A673 (cell line): ENCODE measurements at regions not wholly inside any gene's neighbourhood (a gene's known extent, or its start where the extent isn't known, plus 50 kb on each side); places are given as distances from the start of the nearest gene placed in this dataset.

ENCODE experiments used
- BruUV-seq: library from RNA; stranded (reverse); fragments of 400-500 nt; replicated peaks from 2 replicates; lab custom pipeline; 2021; lab: Mats Ljungman, UMichigan
- CTCF ChIA-PET: fragments of 300-600 bp; sonication (Branson Sonifier 250); formaldehyde crosslinking; loops from one replicate; lab custom pipeline; 2022; ENCODE audit warnings: antibody characterized with exemption; lab: Charles Lee
- POLR2A ChIA-PET: fragments of 300-600 bp; sonication (Branson Sonifier 250); formaldehyde crosslinking; loops from one replicate; lab custom pipeline; 2022; ENCODE audit warnings: antibody characterized with exemption; ENCODE audit not compliant: low non-redundant PET; lab: Charles Lee
- DNase-seq: peaks from one replicate; pipeline ENCODE4 v3.0.0-alpha.2; 2015; ENCODE audit warnings: low spot score
- H3K27ac ChIP-seq: fragments of 200-600 bp; sonication (generic); 2 replicates; pipeline ENCODE4 v1.5.1; 2016; ENCODE audit warnings: mixed run types, low read depth, mild to moderate bottlenecking, mixed read lengths, antibody characterized with exemption, low read length; ENCODE audit not compliant: poor library complexity, severe bottlenecking
- H3K27me3 ChIP-seq: fragments of 200-600 bp; sonication (generic); replicated peaks from 2 replicates; pipeline ENCODE4 v1.6.1; 2017; ENCODE audit warnings: mixed run types, low read depth, mild to moderate bottlenecking, mixed read lengths, antibody characterized with exemption, low read length; ENCODE audit not compliant: insufficient read depth, poor library complexity
- H3K36me3 ChIP-seq: fragments of 200-600 bp; sonication (generic); 2 replicates; pipeline ENCODE4 v1.6.1; 2016; ENCODE audit warnings: mixed run types, mild to moderate bottlenecking, mixed read lengths, antibody characterized with exemption, low read length; ENCODE audit not compliant: insufficient read depth, poor library complexity, severe bottlenecking
- H3K4me1 ChIP-seq: fragments of 200-600 bp; sonication (generic); 2 replicates; pipeline ENCODE4 v1.6.1; 2017; ENCODE audit warnings: mixed run types, mild to moderate bottlenecking, mixed read lengths, antibody characterized with exemption, low read length; ENCODE audit not compliant: insufficient read depth, poor library complexity, severe bottlenecking
- H3K4me3 ChIP-seq: fragments of 200-600 bp; sonication (generic); 2 replicates; pipeline ENCODE4 v1.5.1; 2016; ENCODE audit warnings: low read depth, mixed run types, mild to moderate bottlenecking, mixed read lengths, low read length; ENCODE audit not compliant: poor library complexity, severe bottlenecking
- H3K9me3 ChIP-seq: fragments of 200-600 bp; sonication (generic); 2 replicates; pipeline ENCODE4 v1.6.1; 2016; ENCODE audit warnings: mixed run types, low read depth, mild to moderate bottlenecking, mixed read lengths, antibody characterized with exemption, low read length; ENCODE audit not compliant: poor library complexity, severe bottlenecking
- EZH2 ChIP-seq: fragments of 200-600 bp; sonication (generic); IDR thresholded peaks from 2 replicates; pipeline ENCODE4 v1.6.1; 2017; ENCODE audit warnings: borderline replicate concordance, low read depth, mild to moderate bottlenecking, mixed read lengths, antibody characterized with exemption, low read length; ENCODE audit not compliant: poor library complexity, severe bottlenecking
- intact Hi-C: fragments of 100-400 bp; cut with micrococcal nuclease; formaldehyde crosslinking; loops from one replicate; pipeline ENCODE4 v1.10.0; 2022; ENCODE audit not compliant: unreplicated experiment
- TF ChIP-seq, protein P1 (sequence below): fragments of 300-800, 200-600 bp; sonication (generic); conservative IDR thresholded peaks from 2 replicates; pipeline ENCODE4 v1.5.1; 2017; ENCODE audit warnings: low read depth, mild to moderate bottlenecking, antibody characterized with exemption, low read length, moderate library complexity, mixed read lengths

DNA sequence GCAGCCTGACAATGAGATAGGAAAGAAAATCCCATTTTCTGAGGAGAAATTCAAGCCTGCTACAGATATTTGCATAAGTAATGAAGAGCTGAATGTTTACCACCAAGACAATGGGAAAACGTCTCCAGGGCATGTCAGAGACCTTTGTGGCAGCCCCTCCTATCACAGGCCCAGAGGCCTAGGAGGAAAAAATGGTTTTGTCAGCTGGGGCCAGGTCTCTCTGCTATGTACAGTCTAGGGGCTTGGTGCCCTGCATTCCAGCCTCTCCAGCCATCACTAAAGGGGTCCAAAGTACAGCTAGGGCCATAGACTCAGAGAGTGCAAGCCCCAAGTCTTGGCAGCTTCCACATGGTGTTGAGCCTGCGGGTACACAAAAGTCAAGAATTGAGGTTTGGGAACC, 361.6 kb upstream of the ANXA10 start:
- no TSS peak for BruUV-seq
- Histone ChIP-seq H3K9me3 (no peaks in the 10 kb centered on the region), H3K4me3 (no peak overlapping the region), H3K36me3 (no peaks in the 10 kb centered on the region), H3K27me3 (no peaks in the 10 kb centered on the region), H3K4me1 (no peaks in the 10 kb centered on the region), H3K27ac (no peak overlapping the region)
- ChIA-PET CTCF (no interaction called here), POLR2A (no interaction called here)
- no peak for TF ChIP-seq EZH2
- TF ChIP-seq, protein P1, sequence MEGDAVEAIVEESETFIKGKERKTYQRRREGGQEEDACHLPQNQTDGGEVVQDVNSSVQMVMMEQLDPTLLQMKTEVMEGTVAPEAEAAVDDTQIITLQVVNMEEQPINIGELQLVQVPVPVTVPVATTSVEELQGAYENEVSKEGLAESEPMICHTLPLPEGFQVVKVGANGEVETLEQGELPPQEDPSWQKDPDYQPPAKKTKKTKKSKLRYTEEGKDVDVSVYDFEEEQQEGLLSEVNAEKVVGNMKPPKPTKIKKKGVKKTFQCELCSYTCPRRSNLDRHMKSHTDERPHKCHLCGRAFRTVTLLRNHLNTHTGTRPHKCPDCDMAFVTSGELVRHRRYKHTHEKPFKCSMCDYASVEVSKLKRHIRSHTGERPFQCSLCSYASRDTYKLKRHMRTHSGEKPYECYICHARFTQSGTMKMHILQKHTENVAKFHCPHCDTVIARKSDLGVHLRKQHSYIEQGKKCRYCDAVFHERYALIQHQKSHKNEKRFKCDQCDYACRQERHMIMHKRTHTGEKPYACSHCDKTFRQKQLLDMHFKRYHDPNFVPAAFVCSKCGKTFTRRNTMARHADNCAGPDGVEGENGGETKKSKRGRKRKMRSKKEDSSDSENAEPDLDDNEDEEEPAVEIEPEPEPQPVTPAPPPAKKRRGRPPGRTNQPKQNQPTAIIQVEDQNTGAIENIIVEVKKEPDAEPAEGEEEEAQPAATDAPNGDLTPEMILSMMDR, result no peak
- intact Hi-C loops, result no loop called here
- DNase-seq, result no peak

DNA sequence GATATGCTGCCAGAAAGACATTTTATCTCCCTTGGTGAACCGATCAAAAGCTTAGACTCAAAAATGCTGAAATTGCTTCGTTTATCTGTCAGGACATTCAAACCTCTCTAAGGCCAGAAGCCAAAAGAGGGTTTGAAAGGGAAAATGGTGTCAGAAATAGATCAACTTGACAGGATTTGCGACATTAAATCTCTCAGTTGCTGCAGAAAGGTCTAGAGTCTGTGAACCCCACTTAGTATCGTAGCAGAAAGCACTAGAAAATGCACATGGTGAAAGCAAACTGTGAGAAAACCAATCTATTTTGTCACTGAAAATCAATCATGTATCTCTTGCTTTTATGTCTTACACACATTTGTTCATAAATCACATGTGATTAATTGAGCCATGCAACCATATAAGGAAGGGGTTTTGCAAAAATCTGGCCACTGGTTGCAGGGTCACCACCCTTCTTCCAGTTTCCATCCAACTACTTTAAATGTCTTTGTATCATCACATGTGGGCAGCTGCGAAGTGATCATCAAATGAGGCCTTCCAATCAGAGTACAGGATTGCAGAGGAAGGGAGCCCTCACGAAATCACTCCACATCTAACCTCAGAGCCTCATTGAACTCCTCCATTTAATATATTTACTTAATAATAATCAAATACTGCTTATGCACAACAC, 347.2 kb upstream of the ANXA10 start:
- TF ChIP-seq, protein P1, result no peak
- no peak for TF ChIP-seq EZH2
- no peak for DNase-seq
- Histone ChIP-seq H3K27ac (no peak overlapping the region), H3K27me3 (no peaks in the 10 kb centered on the region), H3K36me3 (no peaks in the 10 kb centered on the region), H3K9me3 (no peaks in the 10 kb centered on the region), H3K4me3 (no peak overlapping the region), H3K4me1 (no peaks in the 10 kb centered on the region)
- ChIA-PET POLR2A (no interaction called here), CTCF (no interaction called here)
- intact Hi-C loops, result no loop called here
- no TSS peak for BruUV-seq

DNA sequence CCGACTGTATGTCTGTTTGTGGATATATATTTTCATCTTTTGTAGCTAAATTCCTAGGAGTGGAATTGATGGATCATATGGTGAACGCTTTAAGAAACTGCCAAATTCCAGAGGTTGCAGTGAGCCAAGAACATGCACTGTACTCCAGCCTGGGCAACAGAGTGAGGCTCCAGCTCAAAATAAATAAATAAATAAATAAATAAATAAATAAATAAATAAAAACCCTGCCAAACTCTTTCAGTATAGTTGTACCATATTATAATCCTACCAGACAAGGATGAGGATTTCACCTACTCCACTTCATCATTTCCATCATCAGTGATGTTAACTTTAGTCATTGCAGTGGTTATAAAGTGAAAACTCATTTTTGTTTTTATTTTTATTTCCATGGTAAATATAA, 325.1 kb upstream of the ANXA10 start:
- CTCF ChIA-PET, result no interaction called here

More for the DNA sequence above, 325.1 kb upstream of the ANXA10 start:
- intact Hi-C loops, result no loop called here
- no peak overlapping the region for H3K4me3 ChIP-seq
- POLR2A ChIA-PET, result no interaction called here
- H3K9me3 ChIP-seq, result no peaks in the 10 kb centered on the region
- no peak for DNase-seq
- H3K27ac ChIP-seq, result no peak overlapping the region
- H3K27me3 ChIP-seq, result no peaks in the 10 kb centered on the region
- no peak for TF ChIP-seq EZH2
- TF ChIP-seq, protein P1, result no peak
- H3K4me1 ChIP-seq, result no peaks in the 10 kb centered on the region
- no TSS peak for BruUV-seq
- no peaks in the 10 kb centered on the region for H3K36me3 ChIP-seq
